GM19035 (cell line): ENCODE measurements at regions not wholly inside any gene's neighbourhood (a gene's known extent, or its start where the extent isn't known, plus 50 kb on each side); places are given as distances from the start of the nearest gene placed in this dataset.
"Not testable (repeated sequence)": the region's sequence is repeated elsewhere in the genome, so short reads cannot be mapped to it uniquely, and the experiment has no call there.

Experiments
- ATAC-seq: cut with Tn5 transposase; IDR thresholded peaks from one replicate; pipeline ENCODE4 v1.9.1; 2021; ENCODE audit not compliant: unreplicated experiment

DNA sequence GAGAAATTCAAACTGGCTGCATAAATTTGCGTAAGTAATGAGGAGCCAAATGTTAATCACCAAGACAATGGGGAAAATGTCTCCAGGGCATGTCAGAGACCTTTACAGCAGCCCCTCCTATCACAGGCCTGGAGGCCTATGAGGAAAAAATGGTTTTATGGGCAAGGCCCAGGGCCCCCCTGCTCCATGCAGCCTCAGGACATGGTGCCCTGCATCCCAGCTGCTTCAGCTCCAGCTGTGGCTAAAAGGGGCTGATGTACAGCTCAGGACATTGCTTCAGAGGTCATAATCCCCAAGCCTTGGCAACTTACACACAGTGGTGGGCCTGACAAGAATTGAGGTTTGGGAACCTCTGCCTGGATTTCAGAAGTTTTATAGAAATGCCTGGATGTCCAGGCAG is 126.2 kb upstream of the TGFBR2 start:
- ATAC-seq, result not testable (repeated sequence)

DNA sequence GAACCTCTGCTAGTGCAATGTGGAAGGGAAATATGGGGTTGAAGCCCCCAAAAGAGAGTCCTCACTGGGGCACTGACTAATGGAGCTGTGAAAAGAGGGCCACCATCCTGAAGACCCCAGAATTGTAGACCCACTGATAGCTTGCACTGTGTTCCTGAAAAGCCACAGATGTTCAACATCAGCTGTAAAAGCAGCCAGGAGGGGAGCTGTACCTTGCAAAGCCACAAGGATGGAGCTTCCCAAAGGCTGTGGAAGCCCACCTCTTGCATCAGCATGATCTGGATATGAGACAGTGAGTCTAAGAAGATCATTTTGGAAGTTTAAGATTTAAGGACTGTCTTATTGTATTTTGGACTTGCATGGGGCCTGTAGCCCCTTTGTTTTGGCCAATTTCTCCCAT is 125.8 kb upstream of the TGFBR2 start:
- ATAC-seq, result no peak

- ATAC-seq, result no peak
These were observed 125.2 kb upstream of the TGFBR2 start for GRCh38 chr3:30481241-30481640.

GRCh38 chr3:30484229-30484628 is 122.2 kb upstream of the TGFBR2 start:
- ATAC-seq, result not testable (repeated sequence)

GRCh38 chr3:30486368-30486767 is 120.0 kb upstream of the TGFBR2 start:
- no peak for ATAC-seq

- no peak for ATAC-seq
These were observed 118.2 kb upstream of the TGFBR2 start for GRCh38 chr3:30488070-30488756.

DNA sequence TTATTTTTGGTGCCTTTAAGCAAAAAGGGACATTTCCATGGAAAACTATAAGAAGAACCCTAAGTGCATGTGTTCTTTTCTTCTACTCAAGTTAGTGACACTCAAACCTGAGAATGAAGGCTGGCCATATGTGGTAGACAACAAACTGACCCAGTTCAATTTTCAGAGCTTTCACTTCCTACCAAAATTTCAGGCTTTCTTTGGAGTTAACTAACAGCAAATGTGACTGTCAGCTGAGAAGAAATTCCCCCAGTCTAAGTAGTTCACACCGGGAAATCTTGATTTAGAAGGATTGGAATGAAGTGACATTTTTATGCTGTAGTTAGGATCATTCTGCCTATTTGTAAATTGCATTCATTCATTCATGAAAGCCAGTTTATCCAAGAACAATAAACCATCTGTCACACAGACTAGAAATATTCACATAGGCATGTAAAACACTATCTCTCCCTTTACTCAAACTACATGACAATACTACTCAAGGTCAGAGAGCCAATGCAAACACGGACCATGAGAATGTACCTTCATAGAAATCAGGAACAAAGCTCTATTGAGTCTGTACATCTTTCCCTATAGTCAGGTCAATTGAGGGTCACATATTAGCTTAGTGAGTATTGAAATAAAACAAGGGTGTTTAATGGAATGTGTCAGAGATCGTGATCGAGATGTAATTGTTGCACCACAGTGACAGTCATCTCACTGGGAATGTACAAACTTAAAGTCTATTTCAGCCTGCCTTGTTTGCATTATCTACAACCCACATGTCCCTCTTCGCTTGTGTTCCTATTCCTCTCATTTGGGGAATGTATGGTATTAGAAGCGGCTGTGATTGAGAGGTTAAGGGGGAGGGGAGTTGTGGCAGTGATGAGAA is 113.8 kb upstream of the TGFBR2 start:
- ATAC-seq, result no peak

GRCh38 chr3:30493911-30494311 is 112.5 kb upstream of the TGFBR2 start:
- no peak for ATAC-seq

- no peak for ATAC-seq
These were observed 111.0 kb upstream of the TGFBR2 start for GRCh38 chr3:30495172-30496065.

- no peak for ATAC-seq
These were observed 110.1 kb upstream of the TGFBR2 start for GRCh38 chr3:30496066-30496966.

DNA sequence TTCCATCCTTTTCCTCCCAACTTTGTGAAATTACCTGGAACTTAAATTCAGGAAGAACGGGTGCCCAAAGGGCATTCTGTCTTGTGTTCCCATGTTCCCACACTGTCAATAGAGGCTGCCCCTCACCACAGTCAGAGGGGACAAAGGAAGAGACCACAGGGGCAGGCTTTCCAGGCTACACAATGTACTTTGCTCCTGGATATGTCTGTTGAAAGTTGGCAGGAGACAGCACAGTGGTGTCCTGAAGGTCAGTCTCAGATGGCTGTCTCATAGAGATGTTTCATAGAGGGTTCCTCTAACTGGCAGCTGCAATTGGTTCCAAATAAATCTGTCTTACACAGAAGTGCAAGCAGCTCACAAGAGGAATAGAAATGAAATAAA is 107.8 kb upstream of the TGFBR2 start:
- ATAC-seq, result no peak

DNA sequence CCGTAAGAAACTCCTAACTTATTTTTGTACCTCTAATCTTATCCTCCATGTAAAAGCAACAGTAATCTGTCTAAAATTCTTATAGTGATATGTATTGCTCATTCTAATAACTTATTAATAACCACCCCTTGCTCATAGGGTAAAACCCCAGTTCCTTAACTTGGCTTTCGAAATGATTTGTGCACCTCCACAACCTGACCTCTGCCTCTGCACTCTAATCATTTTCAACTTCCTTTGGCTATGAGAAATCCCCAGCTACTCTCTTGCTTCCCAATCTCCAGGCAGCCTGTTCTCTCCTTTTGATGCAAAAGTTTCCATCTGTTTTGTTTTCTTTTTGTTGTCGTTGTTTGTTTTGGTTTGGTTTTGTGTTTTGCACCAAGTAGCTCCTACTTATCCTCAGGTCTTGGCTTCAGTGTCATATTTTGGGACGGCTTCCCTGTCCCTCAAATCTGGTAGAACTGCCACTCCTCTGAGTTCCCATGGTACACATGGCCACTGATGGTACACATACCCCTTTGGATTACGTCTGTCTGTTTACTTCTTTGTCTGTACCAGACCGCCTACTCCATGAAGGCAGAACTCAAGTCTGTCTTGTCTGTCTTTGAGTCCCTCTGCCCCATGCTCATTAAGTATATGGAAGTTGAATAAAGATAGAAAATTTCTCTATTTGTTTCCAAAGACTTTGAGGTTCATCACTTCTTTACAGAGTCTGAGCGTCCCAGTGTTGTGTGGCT is 105.6 kb upstream of the TGFBR2 start:
- peak; percentile 93 for ATAC-seq

DNA sequence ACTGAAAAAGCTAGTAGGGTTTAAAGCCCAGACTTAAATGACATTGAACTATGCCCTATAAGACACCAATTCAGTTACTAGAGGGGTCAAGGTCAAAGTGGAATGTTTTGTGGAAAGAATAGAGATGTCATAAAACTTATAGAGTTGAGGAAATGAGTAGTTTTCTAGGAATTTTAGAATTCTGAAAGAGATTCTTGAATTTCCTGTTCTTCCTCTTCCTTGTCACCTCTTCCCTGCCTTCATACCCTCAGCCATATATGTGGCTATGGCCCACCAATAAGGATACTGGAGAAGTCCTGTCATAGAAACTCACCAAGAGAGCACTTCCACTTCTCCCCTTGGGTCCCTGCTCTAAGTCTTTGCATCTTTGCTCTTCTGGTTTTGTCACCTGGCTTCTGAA is 104.9 kb upstream of the TGFBR2 start:
- no peak for ATAC-seq

DNA sequence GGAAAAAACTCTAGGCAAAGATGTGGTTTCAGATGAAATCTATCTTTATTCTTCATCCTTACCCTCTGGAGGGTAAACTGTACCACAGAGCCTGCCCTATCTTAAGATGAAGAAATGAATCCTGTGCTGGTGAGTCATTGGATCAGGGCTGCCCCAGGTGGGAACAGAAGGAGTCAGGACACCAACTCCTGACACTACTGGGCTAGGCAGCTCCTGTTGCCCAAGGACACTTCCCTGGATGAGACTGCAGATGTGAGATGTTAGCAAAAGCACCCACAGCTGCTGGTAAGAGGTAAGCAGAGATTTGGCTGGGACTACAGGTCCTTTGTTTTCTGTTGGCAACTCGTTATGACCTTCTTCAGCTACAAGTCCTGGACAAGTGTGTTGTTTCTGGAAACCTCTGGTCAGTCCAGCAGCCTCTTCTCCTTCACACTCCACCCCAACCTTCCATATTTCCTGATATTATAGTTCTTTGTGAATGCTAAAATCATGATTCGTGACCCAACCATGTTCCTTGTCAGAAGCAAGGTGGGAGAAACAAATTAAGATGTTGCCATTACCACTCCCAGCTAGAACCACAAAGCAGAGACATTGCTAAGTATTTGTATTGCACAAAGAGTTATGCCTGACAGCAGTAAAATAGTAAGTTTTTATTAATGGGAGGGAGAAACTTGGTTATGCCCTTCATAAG is 104.2 kb upstream of the TGFBR2 start:
- ATAC-seq, result no peak

DNA sequence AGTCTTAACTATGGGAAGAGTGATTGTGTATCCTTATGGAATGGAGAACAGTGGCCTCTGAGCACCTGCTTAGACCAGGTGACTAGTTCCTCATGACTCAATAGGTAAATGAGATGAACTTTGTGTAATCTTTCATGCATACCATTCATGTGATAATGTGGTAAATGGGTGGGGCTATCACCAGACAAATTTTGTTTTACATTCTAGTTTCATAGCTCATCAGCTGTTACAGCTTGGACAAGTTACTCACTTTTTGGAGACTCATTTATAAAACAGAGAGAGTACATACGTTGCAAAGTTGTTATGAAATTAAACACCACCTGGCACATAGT is 103.7 kb upstream of the TGFBR2 start:
- ATAC-seq, result peak; percentile 39

GRCh38 chr3:30503446-30503845 is 103.0 kb upstream of the TGFBR2 start:
- no peak for ATAC-seq

DNA sequence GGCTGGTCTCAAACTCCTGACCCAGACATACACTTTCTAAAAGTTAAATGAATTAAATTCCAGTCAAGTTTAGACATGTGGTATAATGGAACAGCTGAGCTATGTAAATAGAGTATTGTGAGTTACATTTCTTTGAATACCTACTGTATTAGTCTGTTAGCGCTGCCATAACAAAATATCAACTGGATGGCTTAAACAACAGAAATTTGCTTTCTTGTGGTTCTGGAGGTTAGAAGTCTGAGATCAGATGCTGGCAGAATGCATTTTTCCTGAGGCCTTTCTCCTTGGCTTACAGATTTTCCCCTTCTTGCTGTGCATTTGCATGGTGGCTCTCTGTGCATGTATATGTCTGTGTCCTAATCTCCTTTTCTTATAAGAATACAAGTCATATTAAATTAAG is 101.5 kb upstream of the TGFBR2 start:
- no peak for ATAC-seq

DNA sequence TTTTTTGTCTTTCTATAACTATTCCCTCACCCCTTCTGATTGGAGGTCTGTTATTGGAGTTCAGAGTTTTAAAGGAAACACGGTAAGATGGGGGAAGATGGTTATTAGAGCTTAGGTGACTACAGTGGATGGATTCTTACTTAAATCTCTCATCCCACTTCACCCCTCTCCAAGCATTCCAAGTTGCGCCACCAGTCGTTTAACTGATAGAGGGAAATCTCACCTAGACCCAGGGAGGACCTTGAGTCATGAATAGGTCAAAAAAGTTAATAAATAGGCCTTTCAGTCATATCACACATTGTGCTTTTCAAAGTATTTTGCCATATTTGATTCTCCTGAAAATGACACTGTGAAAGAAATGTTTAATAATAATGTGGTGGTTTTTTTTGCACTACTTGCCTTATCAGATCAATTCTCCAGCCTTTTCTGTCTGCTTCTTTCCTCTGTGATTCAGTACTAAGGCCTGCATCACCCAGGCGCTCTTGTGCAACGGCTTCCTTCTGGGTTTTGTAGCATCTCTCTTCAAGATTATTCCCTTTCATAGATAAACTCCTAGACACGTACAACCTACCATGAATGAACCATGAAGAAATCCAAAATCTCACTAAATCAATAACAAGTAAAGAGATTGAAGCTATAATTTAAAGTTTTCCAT is 100.4 kb upstream of the TGFBR2 start:
- ATAC-seq, result no peak

- no peak for ATAC-seq
These were observed 98.1 kb upstream of the TGFBR2 start for GRCh38 chr3:30508339-30508738.
